22Rv1 (cell line): ENCODE measurements at regions not wholly inside any gene's neighbourhood (a gene's known extent, or its start where the extent isn't known, plus 50 kb on each side); places are given as distances from the start of the nearest gene placed in this dataset.
"Not testable (repeated sequence)": the region's sequence is repeated elsewhere in the genome, so short reads cannot be mapped to it uniquely, and the experiment has no call there.

Experiments used
- H3K27ac ChIP-seq: fragments of 450-650 bp; 2 replicates; pipeline ENCODE4 v1.5.1; 2017
- ZFX ChIP-seq: fragments of 450-650 bp; IDR thresholded peaks from 2 replicates; pipeline ENCODE4 v1.6.1; 2017; ENCODE audit warnings: antibody characterized with exemption, borderline replicate concordance
- TF ChIP-seq, protein P1 (sequence below): fragments of 450-650 bp; IDR thresholded peaks from 2 replicates; pipeline ENCODE4 v1.5.1; 2017; ENCODE audit warnings: mild to moderate bottlenecking

DNA sequence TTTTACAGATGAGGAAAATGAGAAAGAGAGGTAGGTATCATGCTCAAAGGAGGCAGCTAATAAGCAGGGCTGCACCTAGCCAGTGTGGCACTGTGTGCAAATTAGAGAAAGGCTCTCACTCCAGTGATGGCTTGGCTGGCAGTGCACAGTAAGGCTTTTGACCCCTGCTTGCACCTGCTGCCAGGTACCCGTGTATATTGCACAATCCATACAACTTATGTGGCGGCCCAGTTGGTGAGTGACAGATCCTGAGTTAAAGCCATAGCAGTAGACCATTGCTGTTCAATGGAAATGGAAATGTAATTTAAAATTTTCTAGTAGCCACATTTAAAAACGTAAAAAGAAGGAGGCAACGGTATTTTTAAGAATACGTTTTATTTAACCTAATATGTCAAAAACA is 266.4 kb upstream of the AZI2 start:
- H3K27ac ChIP-seq = no peak overlapping the region
- TF ChIP-seq, protein P1, sequence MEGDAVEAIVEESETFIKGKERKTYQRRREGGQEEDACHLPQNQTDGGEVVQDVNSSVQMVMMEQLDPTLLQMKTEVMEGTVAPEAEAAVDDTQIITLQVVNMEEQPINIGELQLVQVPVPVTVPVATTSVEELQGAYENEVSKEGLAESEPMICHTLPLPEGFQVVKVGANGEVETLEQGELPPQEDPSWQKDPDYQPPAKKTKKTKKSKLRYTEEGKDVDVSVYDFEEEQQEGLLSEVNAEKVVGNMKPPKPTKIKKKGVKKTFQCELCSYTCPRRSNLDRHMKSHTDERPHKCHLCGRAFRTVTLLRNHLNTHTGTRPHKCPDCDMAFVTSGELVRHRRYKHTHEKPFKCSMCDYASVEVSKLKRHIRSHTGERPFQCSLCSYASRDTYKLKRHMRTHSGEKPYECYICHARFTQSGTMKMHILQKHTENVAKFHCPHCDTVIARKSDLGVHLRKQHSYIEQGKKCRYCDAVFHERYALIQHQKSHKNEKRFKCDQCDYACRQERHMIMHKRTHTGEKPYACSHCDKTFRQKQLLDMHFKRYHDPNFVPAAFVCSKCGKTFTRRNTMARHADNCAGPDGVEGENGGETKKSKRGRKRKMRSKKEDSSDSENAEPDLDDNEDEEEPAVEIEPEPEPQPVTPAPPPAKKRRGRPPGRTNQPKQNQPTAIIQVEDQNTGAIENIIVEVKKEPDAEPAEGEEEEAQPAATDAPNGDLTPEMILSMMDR = no peak
- no peak for TF ChIP-seq ZFX

GRCh38 chr3:28615971-28616370 is 267.3 kb upstream of the AZI2 start:
- TF ChIP-seq, protein P1 = no peak
- no peak for TF ChIP-seq ZFX
- no peak overlapping the region for H3K27ac ChIP-seq

DNA sequence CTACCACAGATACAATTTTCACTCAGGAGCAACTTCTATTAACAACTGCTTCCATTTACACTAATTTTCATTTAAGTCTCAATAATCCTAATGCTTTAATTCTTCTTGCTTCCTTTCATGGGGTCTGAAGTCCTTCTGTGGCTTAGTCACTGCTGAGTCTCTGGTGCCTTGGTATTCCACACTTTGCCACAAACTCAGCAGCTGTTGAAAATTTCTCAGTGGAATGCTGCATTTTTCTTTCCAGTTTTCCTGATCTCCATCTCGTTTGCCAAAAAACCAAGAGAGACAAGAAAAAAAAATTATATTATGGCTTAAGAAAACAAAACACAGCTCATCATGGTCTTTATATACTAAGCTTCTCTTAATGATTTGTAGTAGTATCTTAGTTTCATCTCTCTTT is 269.2 kb upstream of the AZI2 start:
- TF ChIP-seq ZFX = no peak
- TF ChIP-seq, protein P1 = no peak
- no peak overlapping the region for H3K27ac ChIP-seq

DNA sequence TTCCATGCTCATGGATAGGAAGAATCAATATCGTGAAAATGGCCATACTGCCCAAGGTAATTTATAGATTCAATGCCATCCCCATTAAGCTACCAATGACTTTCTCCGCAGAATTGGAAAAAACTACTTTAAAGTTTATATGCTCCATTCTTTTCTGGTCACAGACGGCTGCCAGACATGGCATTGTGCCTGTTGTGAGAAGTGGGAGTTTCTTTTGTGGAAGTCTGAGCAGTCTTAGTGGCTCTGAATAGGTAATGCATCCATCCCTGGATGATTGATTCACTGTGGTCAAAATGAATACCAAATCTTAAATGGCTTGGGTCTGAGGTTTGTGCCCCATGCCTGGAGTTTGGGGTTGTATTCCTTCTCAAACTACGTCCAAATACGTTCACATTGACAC is 274.5 kb upstream of the AZI2 start:
- H3K27ac ChIP-seq = no peak overlapping the region
- TF ChIP-seq, protein P1 = no peak
- TF ChIP-seq ZFX = no peak

GRCh38 chr3:28624084-28624483 is 275.5 kb upstream of the AZI2 start:
- TF ChIP-seq ZFX = no peak
- TF ChIP-seq, protein P1 = no peak

GRCh38 chr3:28627843-28628242 is 279.2 kb upstream of the AZI2 start:
- not testable (repeated sequence) for H3K27ac ChIP-seq

More at GRCh38 chr3:28624084-28624483, 275.5 kb upstream of the AZI2 start:
- no peak overlapping the region for H3K27ac ChIP-seq

DNA sequence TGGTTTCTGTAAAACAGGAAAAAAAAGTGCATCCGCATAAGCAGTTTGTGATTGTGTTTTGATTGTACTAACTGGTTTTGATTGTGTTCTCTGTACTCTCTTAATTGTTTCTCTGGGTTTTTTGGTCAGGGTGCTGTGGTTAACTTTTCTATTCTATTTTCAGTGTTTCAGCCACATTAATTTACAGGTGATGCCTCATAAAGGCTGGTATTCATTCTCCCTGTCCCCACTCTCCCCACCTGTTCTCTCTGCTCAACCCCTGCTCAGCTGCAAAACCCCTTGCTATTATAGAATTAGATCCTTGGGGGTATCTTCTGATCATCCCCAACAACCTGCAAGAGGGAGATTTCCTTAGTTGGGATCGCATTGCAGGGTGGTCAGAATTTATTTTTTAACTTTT is 285.4 kb upstream of the AZI2 start:
- H3K27ac ChIP-seq = no peak overlapping the region
- TF ChIP-seq ZFX = no peak
- TF ChIP-seq, protein P1 = no peak

DNA sequence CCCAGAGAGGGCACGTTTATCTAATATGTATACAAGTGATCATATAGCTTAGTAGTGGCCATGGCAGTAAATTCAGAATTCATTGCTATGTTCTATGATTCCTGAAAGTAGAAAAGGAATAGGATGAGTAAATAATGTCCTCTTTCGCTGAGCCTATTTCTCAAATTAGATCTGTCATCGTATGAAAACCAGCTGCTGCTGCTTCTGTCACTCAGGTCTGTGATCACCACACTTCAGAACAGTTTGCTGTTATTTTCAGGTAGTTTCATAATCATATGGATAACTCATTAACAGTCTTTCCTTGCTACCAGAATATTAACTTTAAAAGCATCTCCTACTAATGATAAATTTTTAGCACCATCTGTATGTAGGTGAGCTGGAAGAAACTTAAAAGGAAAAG is 289.1 kb upstream of the AZI2 start:
- TF ChIP-seq, protein P1 = no peak
- no peak for TF ChIP-seq ZFX
- H3K27ac ChIP-seq = no peak overlapping the region
